Activated T-cell treated with anti-CD3 and anti-CD28 coated beads, Interleukin-2, amount 50 U/mL, for 4 hours (primary cell): ENCODE measurements at regions not wholly inside any gene's neighbourhood (a gene's known extent, or its start where the extent isn't known, plus 50 kb on each side); places are given as distances from the start of the nearest gene placed in this dataset.

Source experiments
- ATAC-seq, 2 donors: fragments of 200-7000 bp; cut with Tn5 transposase; one replicate each; pipeline ENCODE4 v1.10.0; 2021
- DNase-seq: peaks from one replicate; pipeline ENCODE4 v3.0.0-alpha.2; 2020
- H3K27me3 Mint-ChIP-seq: one replicate; pipeline ENCODE4 v1.8.0; 2021; ENCODE audit warnings: low read depth, mixed read lengths
- H3K36me3 Mint-ChIP-seq: one replicate; pipeline ENCODE4 v1.8.0; 2022; ENCODE audit warnings: mixed read lengths; ENCODE audit not compliant: insufficient read depth
- H3K4me1 Mint-ChIP-seq: one replicate; pipeline ENCODE4 v1.8.0; 2021; ENCODE audit warnings: low read depth, mixed read lengths
- H3K4me3 Mint-ChIP-seq: one replicate; pipeline ENCODE4 v1.8.0; 2021; ENCODE audit warnings: mild to moderate bottlenecking, moderate library complexity, mixed read lengths
- H3K9me3 Mint-ChIP-seq: one replicate; pipeline ENCODE4 v1.8.0; 2021; ENCODE audit warnings: mixed read lengths

DNA sequence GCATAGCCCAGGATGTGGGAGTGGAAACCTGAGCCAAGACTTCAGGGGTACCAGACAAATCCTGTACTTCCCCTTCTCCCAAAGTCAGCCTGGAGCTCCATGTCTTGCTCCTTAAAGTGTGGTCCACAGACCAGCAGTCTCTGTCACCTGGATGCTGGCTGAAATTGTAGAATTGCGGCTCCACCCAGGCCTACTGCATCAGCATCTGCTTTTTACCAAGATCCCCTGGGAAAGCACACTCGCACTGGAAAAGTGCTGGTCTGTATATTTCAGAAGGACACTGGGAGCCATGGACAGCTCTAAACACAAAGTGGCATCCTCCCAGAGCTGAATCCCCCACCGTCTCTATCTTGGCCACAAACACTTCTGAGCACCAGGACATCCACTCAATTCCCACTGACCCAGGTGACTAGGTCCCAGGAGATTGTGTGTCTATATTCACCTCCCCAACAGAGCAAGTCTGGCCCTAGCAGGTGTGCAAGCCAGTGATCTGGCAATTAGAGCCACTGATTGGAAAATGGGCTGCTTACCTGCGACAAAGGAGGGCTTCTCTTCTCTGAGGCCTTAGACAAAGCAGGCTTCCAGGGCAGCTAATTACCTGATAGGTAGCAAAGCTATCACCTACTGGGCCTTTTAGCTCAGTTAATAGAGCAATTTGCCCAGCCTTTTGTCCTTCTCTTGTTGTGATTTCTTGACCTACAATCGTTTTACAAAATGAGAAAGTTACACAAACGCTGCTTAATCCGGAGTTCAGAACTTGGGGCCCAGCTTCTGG is 443.3 kb downstream of the MN1 start:
- no peaks in the 10 kb centered on the region for H3K36me3 Mint-ChIP-seq
- DNase-seq (no peak), ATAC-seq (no peak)
- no peaks in the 10 kb centered on the region for H3K4me1 Mint-ChIP-seq
- peaks cover 15% of the 10 kb centered on the region for H3K9me3 Mint-ChIP-seq
- peaks cover 4% of the 10 kb centered on the region for H3K27me3 Mint-ChIP-seq
- no peak overlapping the region for H3K4me3 Mint-ChIP-seq

DNA sequence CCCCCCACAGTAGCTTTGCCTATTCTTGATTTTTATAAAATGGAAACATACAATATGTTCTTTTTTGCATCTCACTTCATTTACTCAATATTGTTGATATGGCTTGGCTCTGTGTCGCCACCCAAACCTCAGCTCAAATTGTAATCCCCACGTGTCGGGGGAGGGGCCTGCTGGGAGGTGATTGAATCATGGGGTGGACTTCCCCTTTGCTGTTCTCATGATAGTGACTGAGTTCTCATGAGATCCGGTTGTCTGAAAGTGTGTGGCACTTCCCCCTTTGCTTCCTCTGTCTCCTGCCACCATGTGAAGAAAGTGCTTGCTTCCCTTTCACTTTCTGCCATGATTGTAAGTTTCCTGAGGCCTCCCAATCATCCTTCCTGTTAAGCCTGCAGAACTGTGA is 431.3 kb downstream of the MN1 start:
- DNase-seq (no peak), ATAC-seq (no peak)
- Mint-ChIP-seq H3K27me3 (peaks cover 11% of the 10 kb centered on the region), H3K4me1 (no peaks in the 10 kb centered on the region), H3K36me3 (no peaks in the 10 kb centered on the region), H3K9me3 (no peaks in the 10 kb centered on the region), H3K4me3 (no peak overlapping the region)

DNA sequence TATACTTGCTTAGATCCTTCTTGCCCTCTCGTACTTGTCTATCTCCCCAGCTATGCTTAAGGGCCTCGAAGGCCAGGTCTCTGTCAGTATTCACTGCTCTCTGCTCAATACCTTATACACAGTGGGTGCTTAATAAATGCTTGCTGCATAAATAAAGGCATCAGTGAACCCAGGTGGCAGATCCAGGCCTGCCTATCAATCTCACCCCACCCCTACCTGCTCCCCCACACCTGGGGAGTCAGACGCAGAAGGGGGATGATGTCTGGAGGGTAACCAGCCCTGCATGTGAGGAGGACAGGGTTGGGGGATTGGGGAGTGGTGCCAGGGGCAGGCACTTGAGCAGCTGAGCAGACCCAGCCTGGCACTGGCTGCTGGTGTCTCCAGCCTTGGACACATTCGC is 430.6 kb downstream of the MN1 start:
- Mint-ChIP-seq H3K9me3 (no peaks in the 10 kb centered on the region), H3K4me3 (no peak overlapping the region), H3K27me3 (peaks cover 11% of the 10 kb centered on the region), H3K36me3 (no peaks in the 10 kb centered on the region), H3K4me1 (no peaks in the 10 kb centered on the region)
- no peak for ATAC-seq
- no peak for DNase-seq

DNA sequence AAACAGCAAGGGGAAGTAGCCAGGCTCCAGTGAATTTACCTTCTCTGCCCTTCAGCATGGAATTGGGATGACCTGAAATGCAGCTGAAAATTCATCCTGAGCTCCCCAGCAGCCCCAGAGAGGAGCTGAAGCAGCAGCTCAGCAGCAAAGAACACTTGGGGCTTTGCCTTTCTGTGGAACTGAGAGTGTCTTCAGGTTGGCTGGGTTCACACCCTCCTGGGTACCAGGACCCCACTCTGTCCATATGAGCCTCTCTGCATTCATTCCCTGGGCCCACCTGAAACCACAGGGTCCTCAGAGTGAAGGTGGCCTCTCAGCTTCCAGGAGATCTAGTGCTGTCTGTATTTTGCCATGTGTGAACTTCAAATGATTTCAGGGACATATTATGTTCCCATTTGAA is 429.2 kb downstream of the MN1 start:
- DNase-seq (no peak), ATAC-seq (no peak)
- Mint-ChIP-seq H3K9me3 (no peaks in the 10 kb centered on the region), H3K36me3 (no peaks in the 10 kb centered on the region), H3K4me3 (no peak overlapping the region), H3K4me1 (no peaks in the 10 kb centered on the region), H3K27me3 (peaks cover 11% of the 10 kb centered on the region)

DNA sequence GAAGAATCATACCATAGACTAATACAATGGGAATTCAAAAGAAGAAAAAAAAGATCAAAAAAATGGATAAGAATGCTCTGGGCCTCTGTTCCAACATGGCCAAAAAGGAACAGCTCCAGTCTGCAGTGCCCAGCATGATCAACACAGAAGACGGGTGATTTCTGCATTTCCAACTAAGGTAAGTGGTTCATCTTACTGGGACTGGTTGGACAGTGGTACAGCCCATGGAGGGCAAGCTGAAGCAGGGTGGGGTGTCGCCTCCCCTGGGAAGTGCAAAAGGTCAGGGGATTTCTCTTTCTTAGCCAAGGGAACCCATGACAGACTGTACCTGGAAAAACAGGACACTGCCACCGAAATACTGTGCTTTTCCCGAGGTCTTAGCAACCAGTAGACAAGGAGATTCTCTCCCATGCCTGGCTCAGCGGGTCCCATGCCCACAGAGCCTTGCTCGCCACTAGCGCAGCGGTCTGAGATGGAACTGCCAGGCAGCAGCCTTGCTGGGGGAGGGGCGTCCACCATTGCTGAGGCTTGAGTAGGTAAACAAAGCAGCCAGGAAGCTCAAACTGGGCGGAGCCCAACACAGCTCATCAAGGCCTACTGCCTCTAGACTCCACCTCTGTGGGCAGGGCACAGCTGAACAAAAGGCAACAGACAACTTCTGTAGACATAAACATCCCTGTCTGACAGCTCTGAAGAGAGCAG is 428.4 kb downstream of the MN1 start:
- Mint-ChIP-seq H3K36me3 (no peaks in the 10 kb centered on the region), H3K9me3 (no peaks in the 10 kb centered on the region), H3K27me3 (peaks cover 8% of the 10 kb centered on the region), H3K4me3 (no peak overlapping the region), H3K4me1 (no peaks in the 10 kb centered on the region)
- DNase-seq = no peak
- no peak for ATAC-seq

DNA sequence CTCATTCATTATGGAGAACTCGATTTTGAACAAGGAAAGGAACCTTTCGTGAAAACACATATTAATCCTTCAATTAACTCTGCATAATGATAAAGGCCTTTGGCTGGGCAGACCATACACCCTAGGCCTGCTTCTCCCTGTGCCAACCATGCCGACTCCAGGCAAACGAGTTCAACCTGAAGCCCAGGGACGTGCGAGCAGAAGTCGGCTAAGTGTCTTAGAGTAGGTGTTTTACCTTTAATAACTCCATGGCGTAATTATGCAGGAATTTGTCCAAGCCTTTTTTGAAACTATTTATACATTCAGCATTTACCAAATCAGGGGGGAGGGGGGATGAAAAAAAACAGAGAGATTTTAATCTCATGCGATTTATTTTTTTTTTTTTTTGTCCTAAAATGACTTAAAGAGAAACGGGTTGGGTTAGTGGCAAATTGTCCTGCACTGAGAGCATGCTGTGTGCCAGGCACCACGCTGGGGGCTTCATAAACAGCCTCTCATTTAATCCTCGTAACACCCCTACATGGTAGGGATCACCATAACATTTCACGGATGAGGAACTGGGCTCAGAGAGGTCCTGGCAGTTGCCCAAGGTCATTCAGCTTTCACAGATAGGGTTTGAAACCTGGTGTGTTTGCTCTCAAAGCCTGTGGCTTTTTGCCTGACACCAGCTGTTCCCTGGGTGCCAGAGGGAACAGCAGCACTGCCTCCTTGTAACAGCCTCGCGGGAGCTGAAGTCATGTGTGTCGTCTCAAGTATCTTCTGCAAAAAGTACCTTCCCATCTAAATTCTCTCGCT is 423.9 kb downstream of the MN1 start:
- ATAC-seq (no peak), DNase-seq (no peak)
- no peaks in the 10 kb centered on the region for H3K9me3 Mint-ChIP-seq
- H3K4me3 Mint-ChIP-seq = no peak overlapping the region
- no peaks in the 10 kb centered on the region for H3K4me1 Mint-ChIP-seq
- H3K36me3 Mint-ChIP-seq = no peaks in the 10 kb centered on the region
- H3K27me3 Mint-ChIP-seq = no peaks in the 10 kb centered on the region

DNA sequence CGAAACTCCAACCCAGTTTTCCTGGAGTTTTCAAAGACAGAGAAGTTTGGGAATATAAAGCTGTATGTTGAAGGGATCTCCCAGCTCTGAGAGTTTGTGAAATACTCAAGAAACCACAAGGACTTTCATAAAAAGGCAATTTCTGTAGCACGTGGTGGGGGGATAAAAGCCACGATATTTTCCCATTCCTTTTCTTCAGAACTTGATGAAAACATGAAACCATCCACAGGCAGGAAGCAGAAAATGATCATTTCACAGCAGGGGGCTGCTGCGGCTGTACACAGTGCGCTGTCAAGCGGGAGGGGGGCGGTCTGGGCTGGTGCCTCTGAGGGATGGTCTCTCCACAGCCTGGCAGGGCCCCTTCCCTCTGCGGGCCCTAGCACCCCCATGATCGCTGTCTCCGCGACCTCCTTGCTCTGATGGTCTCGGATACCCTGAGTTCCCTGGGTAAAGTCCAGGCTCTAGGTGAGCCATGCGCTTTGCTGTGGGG is 423.2 kb downstream of the MN1 start:
- ATAC-seq (no peak), DNase-seq (no peak)
- Mint-ChIP-seq H3K27me3 (no peaks in the 10 kb centered on the region), H3K36me3 (no peaks in the 10 kb centered on the region), H3K4me3 (no peak overlapping the region), H3K4me1 (no peaks in the 10 kb centered on the region), H3K9me3 (no peaks in the 10 kb centered on the region)

DNA sequence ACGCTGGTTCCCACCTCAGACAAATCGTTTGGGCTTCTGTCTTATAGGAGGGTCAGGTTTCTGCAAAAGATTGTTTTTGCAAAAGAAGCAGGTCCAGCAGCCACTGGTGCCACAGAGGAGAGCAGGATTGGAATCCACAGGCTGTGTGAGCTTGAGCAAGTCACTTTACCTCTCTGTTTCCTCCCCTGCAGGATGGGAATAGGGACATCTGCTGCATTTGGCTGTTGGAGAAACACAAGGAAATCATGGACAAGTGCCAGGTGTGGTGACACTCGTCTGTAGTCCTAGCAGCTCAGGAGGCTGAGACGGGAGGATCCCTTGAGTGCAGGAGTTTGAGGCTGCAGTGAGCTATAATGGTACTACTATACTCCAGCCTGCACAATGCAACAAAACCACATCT is 422.6 kb downstream of the MN1 start:
- Mint-ChIP-seq H3K36me3 (no peaks in the 10 kb centered on the region), H3K27me3 (no peaks in the 10 kb centered on the region), H3K4me3 (no peak overlapping the region), H3K4me1 (no peaks in the 10 kb centered on the region), H3K9me3 (no peaks in the 10 kb centered on the region)
- ATAC-seq (no peak), DNase-seq (no peak)

DNA sequence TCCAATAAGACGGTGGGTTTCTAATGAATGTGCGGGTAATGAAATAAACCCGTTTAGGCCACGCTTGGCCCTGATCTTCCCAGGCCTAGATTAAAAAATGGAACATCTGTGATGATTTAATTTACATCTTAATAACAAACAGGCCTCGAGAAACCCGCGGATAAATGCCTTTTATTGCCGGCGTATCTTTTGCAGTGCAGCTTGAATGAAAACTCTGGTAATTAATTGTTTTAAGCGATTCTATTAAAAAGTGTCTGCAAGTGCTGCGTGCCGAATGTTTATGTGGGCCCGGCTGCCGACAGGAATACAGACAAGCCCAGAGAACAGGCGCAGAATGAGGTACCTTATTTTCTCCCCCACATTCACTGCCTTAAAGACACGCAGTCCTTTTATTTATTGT is 420.7 kb downstream of the MN1 start:
- Mint-ChIP-seq H3K9me3 (no peaks in the 10 kb centered on the region), H3K4me1 (no peaks in the 10 kb centered on the region), H3K36me3 (no peaks in the 10 kb centered on the region), H3K4me3 (no peak overlapping the region), H3K27me3 (peaks cover 3% of the 10 kb centered on the region)
- ATAC-seq (no peak), DNase-seq (no peak)

DNA sequence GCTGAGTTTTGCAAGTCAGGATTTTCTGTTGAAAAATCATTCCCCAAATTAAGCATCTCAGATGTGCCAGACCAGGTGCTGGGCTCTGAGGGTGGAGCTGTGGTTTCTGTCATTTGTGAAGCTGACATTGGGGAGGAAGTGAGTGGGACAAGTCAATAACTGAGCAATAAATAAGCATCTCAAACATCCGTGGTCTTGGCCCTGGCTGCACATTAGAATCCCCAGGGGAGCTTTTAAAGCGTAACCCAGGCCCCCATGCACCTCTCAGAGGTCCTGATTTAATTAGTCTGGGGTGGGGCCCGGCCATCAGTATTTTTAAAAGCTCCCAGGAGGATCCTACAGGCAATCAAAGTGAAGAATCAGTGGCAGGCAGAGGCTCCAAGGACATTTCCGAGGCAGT is 420.0 kb downstream of the MN1 start:
- H3K4me3 Mint-ChIP-seq = no peak overlapping the region
- H3K4me1 Mint-ChIP-seq = no peaks in the 10 kb centered on the region
- ATAC-seq = no peak
- H3K9me3 Mint-ChIP-seq = no peaks in the 10 kb centered on the region
- no peaks in the 10 kb centered on the region for H3K36me3 Mint-ChIP-seq
- no peak for DNase-seq
- H3K27me3 Mint-ChIP-seq = peaks cover 3% of the 10 kb centered on the region

DNA sequence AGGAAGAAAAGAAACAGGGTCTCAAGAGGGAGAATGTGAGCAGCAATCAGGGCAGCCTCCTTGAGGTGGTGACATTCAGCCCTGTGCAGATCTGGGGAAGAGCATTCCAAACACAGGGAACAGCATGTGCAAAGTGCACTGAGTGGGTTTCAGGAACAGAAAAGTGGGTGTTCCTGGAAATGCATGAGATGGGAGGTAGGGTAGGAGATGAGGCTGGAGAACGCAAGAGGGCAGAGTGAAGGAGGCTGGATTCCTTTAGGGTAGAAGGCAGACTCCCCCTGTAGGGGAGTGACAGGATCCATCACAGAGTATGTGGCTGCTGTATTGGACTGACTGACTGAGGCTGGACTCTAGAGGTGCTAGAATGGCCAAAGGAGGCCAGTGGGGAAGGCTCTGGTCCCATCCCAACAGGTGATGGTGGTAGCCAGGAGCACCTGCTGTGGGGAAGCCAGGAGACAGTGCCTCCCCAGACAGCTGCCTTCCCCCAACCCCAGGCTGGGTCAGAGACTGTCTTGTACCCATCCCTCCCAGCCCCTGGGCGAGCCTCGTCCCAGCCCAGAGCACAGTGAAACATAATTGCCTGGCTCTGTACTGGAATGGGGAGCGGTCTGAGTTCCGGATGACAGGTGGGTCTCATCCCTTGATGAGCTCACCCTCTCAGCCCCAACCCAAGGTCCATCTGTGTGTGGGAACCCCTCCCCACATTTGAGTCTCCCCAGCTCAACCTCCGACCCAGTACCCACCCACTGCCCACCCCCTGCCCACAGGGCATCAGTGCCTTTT is 419.4 kb downstream of the MN1 start:
- no peaks in the 10 kb centered on the region for H3K36me3 Mint-ChIP-seq

DNA sequence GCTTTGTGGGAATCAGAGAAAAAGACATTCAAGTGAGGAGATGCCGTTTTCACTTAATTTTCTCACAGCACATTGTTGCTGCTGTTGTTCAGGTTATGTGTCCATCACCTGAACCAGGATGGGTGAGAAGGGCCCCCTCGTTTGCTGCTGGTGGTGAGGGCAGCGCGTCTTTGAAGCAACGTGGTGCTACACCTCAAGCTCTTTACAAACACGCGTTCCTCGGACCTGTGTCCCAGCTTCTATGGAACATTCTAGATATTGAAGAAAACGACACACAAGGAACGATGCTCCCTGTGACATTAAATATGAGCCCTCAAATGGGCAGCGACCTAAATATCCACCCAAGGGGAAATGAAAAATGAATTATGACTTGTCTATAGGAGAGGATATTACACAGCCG is 418.6 kb downstream of the MN1 start:
- Mint-ChIP-seq H3K36me3 (no peaks in the 10 kb centered on the region), H3K4me1 (no peaks in the 10 kb centered on the region), H3K27me3 (peaks cover 3% of the 10 kb centered on the region), H3K4me3 (no peak overlapping the region), H3K9me3 (no peaks in the 10 kb centered on the region)
- DNase-seq = no peak
- no peak for ATAC-seq

More for the DNA sequence above, 419.4 kb downstream of the MN1 start:
- no peak for ATAC-seq
- H3K27me3 Mint-ChIP-seq = peaks cover 3% of the 10 kb centered on the region
- no peak overlapping the region for H3K4me3 Mint-ChIP-seq
- no peaks in the 10 kb centered on the region for H3K4me1 Mint-ChIP-seq
- no peak for DNase-seq
- no peaks in the 10 kb centered on the region for H3K9me3 Mint-ChIP-seq

DNA sequence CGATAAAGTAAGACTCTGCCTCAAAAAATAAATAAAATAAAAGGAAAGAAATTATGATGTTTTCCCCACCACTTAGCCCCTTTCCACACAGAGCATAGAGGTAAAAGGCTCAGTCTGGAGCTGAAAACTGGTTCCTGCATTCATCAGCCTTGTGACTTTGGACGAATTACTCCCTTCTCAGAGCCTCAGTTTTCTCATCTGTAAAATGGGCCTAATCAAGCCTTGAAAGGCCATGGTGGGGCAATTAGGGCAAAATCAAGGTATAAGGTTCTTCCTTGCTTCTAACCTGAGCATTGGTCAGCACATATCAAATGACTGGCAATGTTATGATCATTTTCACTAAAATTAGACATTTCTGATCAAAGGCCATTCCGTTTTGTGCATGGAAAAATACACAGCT is 417.7 kb downstream of the MN1 start:
- DNase-seq = no peak
- H3K36me3 Mint-ChIP-seq = no peaks in the 10 kb centered on the region
- no peak for ATAC-seq
- no peaks in the 10 kb centered on the region for H3K9me3 Mint-ChIP-seq
- H3K27me3 Mint-ChIP-seq = peaks cover 8% of the 10 kb centered on the region
- H3K4me1 Mint-ChIP-seq = no peaks in the 10 kb centered on the region
- no peak overlapping the region for H3K4me3 Mint-ChIP-seq
